HUES48 (cell line): ENCODE measurements at regions not wholly inside any gene's neighbourhood (a gene's known extent, or its start where the extent isn't known, plus 50 kb on each side); places are given as distances from the start of the nearest gene placed in this dataset.
"Not testable (repeated sequence)": the region's sequence is repeated elsewhere in the genome, so short reads cannot be mapped to it uniquely, and the experiment has no call there.

ENCODE experiments used
- H3K27ac ChIP-seq: one replicate; pipeline ENCODE4 v1.7.0; 2013; ENCODE audit warnings: low read depth, low read length, inconsistent platforms
- H3K27me3 ChIP-seq: 2 replicates; pipeline ENCODE4 v1.6.1; 2013; ENCODE audit warnings: mild to moderate bottlenecking, low read length; ENCODE audit not compliant: control insufficient read depth, insufficient read depth
- H3K36me3 ChIP-seq: 2 replicates; pipeline ENCODE4 v1.6.1; 2013; ENCODE audit warnings: low read length; ENCODE audit not compliant: control insufficient read depth, insufficient read depth
- H3K4me1 ChIP-seq: 2 replicates; pipeline ENCODE4 v1.6.1; 2013; ENCODE audit warnings: mild to moderate bottlenecking, low read length; ENCODE audit not compliant: control insufficient read depth, insufficient read depth
- H3K4me3 ChIP-seq: 2 replicates; pipeline ENCODE4 v1.5.1; 2013; ENCODE audit warnings: mild to moderate bottlenecking, low read depth, low read length
- H3K9ac ChIP-seq: 2 replicates; pipeline ENCODE4 v1.6.1; 2013; ENCODE audit warnings: mild to moderate bottlenecking, low read depth, low read length, moderate library complexity
- H3K9me3 ChIP-seq: 2 replicates; pipeline ENCODE4 v1.6.1; 2013; ENCODE audit warnings: low read length; ENCODE audit not compliant: control insufficient read depth, insufficient read depth

DNA sequence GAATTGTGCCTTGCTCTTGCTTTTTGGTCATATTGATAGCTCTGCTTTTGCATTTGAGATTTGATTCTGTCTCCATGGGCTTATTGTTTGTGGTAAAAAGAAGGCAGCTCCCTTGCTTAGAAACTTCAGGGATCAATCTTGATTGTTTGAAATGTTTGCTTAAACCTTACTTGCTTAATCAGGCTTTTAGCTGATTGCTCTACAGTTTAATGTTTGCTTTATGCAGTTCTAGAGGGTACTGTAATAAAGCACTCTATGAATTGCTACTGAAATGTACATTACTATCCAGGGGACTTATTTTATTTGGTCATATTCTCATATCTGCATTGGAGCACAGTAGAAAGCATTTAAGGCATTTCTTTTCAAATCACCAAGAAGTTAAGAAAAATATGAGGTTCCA lies 545.4 kb upstream of the HS3ST5 start:
- H3K36me3 ChIP-seq: no peaks in the 10 kb centered on the region
- no peak overlapping the region for H3K9ac ChIP-seq
- no peak overlapping the region for H3K4me3 ChIP-seq
- no peaks in the 10 kb centered on the region for H3K27me3 ChIP-seq
- 0 out of 2 replicates have a peak, but pooled peaks cover 2% of the 10 kb centered on the region for H3K9me3 ChIP-seq
- no peaks in the 10 kb centered on the region for H3K4me1 ChIP-seq
- no peak overlapping the region for H3K27ac ChIP-seq

DNA sequence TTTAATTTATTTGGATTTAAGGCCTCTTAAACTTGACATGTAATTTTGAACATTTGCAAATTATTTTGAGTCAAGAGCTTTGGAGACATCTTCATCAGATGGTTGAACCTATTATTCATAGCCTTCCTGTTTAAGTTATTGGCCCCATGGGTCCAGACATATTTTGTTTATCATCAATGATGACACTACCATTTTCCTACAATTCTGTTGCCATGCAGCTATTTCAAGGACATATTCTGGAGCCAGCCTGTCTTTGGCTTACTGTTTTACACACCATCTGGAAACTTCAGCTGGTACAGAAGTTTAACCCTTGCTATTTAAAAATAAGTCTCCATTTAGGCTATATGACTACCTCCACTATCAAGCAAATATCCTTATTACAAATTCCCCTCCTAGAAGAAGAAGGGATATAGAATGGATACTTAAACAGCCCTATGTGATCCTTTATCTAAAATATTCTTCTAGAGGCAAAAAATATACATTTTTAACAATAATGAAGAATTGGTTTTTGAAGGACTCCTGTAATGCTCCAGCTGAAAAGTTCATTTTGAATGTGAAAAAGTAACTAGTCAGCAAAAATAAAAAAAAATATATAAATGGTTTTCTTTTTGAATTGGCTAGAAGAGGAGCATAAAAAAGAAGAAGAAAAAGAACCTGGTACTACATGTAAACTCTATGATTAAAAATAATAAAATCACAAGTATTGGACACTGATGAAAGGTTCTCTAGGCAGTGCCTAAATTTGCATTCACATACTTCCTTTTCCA lies 544.0 kb upstream of the HS3ST5 start:
- no peaks in the 10 kb centered on the region for H3K27me3 ChIP-seq
- H3K4me1 ChIP-seq: no peaks in the 10 kb centered on the region
- no peaks in the 10 kb centered on the region for H3K36me3 ChIP-seq
- H3K27ac ChIP-seq: no peak overlapping the region
- no peak overlapping the region for H3K4me3 ChIP-seq
- H3K9me3 ChIP-seq: 0 out of 2 replicates have a peak, but pooled peaks cover 2% of the 10 kb centered on the region
- H3K9ac ChIP-seq: no peak overlapping the region

DNA sequence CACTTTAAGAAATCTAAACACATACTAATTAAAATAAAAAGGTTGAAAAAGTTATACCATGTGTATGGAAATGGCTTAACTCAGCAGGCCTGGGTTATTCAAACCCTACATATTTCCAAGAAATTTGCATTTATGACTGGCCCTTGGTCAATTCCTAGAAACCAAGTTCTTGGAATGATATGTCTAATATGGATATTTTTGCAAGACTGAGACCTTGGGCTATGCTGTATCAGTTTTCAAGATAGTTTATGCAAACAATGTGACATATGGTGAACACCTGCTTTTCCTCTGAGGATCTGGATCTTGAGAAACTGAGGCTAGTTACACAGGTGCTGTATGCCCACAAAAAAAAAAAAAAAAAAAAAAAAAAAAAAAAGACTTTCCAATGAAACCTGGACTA lies 536.9 kb upstream of the HS3ST5 start:
- no peak overlapping the region for H3K4me3 ChIP-seq
- H3K9ac ChIP-seq: no peak overlapping the region
- no peaks in the 10 kb centered on the region for H3K36me3 ChIP-seq
- no peaks in the 10 kb centered on the region for H3K9me3 ChIP-seq
- no peak overlapping the region for H3K27ac ChIP-seq
- H3K27me3 ChIP-seq: no peaks in the 10 kb centered on the region
- H3K4me1 ChIP-seq: no peaks in the 10 kb centered on the region

DNA sequence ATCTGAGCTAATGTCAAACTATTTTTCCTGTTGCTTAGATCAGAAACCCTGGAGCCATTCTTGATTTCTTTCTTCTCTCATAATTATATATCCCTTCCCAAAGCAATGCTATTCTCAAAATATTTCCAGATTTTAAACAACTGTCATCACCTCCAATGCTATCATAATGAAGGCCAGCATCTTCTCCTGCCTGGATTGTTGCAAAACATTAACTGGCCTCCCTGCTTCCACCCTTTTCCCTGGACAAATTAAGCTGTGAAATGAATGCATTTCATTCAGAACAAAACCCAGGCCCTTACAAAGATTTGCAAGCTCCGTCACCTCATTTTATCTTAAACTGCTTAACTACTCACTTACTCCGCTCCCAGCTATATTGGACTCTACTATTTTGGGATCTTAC lies 535.3 kb upstream of the HS3ST5 start:
- H3K4me3 ChIP-seq: no peak overlapping the region

DNA sequence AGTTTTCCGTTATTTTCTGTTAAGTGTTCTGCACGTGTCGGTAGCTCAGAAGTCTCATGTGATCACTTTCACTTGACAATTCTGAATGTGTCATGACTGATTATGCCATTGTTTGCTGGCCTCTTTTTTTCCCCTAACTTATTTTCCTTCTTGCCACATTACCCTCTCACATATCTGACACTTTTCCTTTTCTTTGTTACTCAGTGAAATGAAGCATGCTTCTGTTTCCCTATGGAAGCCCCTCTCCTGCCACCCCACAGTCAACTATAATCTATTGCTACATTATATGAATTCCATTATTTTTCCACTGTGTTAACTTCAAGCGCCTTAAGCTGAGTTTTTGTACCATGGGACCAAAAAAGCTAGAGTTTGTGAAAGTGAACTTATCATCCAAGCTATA lies 531.6 kb upstream of the HS3ST5 start:
- H3K36me3 ChIP-seq: no peaks in the 10 kb centered on the region
- H3K27ac ChIP-seq: no peak overlapping the region
- H3K9me3 ChIP-seq: no peaks in the 10 kb centered on the region
- no peaks in the 10 kb centered on the region for H3K4me1 ChIP-seq
- no peak overlapping the region for H3K9ac ChIP-seq
- no peak overlapping the region for H3K4me3 ChIP-seq
- no peaks in the 10 kb centered on the region for H3K27me3 ChIP-seq

More for the DNA sequence above, 535.3 kb upstream of the HS3ST5 start:
- Histone ChIP-seq H3K36me3 (no peaks in the 10 kb centered on the region), H3K9ac (no peak overlapping the region), H3K4me1 (no peaks in the 10 kb centered on the region), H3K27me3 (no peaks in the 10 kb centered on the region), H3K27ac (no peak overlapping the region), H3K9me3 (no peaks in the 10 kb centered on the region)

DNA sequence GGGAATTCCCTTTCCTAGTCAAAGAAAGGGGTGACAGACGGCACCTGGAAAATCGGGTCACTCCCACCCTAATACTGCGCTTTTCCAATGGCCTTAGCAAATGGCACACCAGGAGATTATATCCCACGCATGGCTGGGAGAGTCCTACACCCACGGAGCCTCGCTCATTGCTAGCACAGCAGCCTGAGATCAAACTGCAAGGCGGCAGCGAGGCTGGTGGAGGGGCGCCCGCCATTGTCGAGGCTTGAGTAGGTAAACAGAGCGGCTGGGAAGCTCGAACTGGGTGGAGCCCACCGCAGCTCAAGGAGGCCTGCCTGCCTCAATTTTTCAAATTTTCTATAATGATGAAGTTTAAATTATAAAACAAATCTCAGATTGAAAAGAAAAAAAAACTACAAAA lies 522.7 kb upstream of the HS3ST5 start:
- not testable (repeated sequence) for H3K27me3 ChIP-seq, H3K4me1 ChIP-seq, H3K27ac ChIP-seq, H3K9ac ChIP-seq, H3K9me3 ChIP-seq, H3K4me3 ChIP-seq, H3K36me3 ChIP-seq

DNA sequence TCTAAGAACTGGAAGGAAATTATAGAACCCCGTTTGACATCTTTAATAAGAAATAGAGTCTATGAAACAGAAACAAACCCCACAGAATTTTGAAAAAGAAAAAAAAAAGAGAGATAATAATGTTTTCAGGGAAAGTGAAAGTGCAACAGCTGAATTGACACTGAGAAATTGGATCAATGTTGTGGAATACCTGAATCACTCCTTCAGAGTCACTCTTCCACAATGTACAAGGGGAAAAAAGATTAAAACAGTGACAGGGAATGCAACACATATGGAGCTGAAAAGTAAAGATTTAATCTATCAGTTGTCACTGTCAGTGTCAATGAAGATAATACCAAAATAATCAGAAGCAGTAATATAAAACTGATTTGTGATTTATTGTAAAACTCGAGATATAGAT lies 520.8 kb upstream of the HS3ST5 start:
- Histone ChIP-seq H3K27ac (no peak overlapping the region), H3K27me3 (no peaks in the 10 kb centered on the region), H3K4me3 (no peak overlapping the region), H3K4me1 (no peaks in the 10 kb centered on the region), H3K36me3 (no peaks in the 10 kb centered on the region), H3K9ac (no peak overlapping the region), H3K9me3 (peaks cover 3% of the 10 kb centered on the region; the same call in 1 of the 2 replicates)

DNA sequence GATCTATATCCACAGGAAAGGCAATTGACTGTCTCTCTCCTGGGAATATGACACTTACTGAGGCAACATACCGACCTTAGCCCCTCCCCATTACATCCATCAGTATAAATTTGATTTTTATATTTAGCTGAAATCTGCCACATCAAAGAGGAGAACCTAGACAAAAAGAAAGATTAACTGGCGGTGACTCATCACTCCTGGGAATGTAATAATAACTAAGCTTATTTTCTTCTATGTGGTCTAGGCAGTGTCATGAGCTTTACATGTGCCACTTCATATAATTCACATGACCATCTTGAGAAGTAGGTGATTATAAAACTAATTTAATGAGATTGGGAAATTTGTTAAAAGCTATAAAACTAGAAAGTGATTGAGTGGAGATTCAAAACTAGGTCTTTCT lies 520.0 kb upstream of the HS3ST5 start:
- H3K27me3 ChIP-seq: no peaks in the 10 kb centered on the region
- no peak overlapping the region for H3K4me3 ChIP-seq
- H3K4me1 ChIP-seq: no peaks in the 10 kb centered on the region
- no peaks in the 10 kb centered on the region for H3K36me3 ChIP-seq
- H3K27ac ChIP-seq: no peak overlapping the region
- H3K9me3 ChIP-seq: peaks cover 3% of the 10 kb centered on the region; the same call in 1 of the 2 replicates
- no peak overlapping the region for H3K9ac ChIP-seq

DNA sequence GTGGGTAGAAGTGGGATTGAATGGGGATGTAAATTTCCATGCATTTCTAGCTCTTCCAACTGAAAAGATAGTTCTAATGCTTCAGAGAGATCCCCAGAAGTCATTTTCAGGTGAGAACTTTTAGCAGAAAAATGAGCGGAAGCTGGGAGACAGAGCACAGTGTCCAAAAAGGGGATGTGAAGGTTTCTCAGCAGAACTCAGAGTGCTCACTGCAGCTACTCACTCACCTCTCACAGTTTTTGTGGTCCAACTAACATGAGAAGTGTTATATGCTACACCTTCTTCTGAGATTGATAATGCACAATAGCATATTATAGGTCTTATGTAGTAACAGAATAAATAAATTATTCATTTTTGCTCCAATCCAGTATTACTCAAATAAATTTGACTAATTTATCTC lies 519.2 kb upstream of the HS3ST5 start:
- Histone ChIP-seq H3K9ac (no peak overlapping the region), H3K4me3 (no peak overlapping the region), H3K27me3 (no peaks in the 10 kb centered on the region), H3K27ac (no peak overlapping the region), H3K4me1 (no peaks in the 10 kb centered on the region), H3K9me3 (peaks cover 3% of the 10 kb centered on the region; the same call in 1 of the 2 replicates), H3K36me3 (no peaks in the 10 kb centered on the region)

DNA sequence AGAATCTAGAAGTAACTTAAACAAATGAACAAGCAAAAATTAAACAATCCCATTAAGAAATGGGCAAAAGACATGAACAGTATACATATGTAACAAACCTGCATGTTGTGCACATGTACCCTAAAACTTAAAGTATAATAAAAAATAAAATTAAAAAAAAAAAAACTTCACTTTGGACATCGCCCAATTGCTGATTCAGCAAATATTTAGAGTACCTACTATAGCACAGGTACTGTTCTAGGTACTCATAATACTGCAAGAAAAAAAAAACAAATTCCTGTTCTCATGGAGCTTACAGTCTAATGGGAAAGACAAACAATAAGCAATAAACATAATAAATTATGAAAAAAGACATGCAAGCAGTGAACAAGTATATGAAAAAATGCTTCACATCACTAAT lies 501.5 kb upstream of the HS3ST5 start:
- no peak overlapping the region for H3K9ac ChIP-seq
- no peaks in the 10 kb centered on the region for H3K4me1 ChIP-seq
- H3K36me3 ChIP-seq: no peaks in the 10 kb centered on the region
- H3K27me3 ChIP-seq: no peaks in the 10 kb centered on the region
- no peak overlapping the region for H3K4me3 ChIP-seq
- no peak overlapping the region for H3K27ac ChIP-seq
- H3K9me3 ChIP-seq: no peaks in the 10 kb centered on the region; the same call in 1 of the 2 replicates

DNA sequence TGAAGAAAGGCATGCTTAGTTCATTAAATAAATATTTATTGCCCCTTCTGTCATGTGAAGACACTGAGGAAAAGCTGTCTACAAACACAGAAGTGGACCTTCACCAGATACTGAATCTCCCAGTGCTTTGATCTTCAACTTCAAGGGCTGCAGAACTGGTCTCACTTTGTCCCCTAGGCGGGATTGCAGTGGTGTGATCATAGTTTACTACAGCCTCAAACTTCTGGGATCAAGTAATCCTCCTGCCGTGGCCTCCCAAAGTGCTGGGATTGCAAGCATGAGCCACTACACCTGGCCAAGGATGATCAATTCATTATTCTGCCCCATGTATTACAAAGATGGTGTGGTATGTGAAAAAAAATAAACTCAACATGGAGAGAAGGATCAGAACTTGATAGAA lies 496.2 kb upstream of the HS3ST5 start:
- no peaks in the 10 kb centered on the region; the same call in 1 of the 2 replicates for H3K9me3 ChIP-seq
- H3K27me3 ChIP-seq: no peaks in the 10 kb centered on the region
- H3K27ac ChIP-seq: no peak overlapping the region
- no peaks in the 10 kb centered on the region for H3K36me3 ChIP-seq
- H3K4me3 ChIP-seq: no peak overlapping the region
- no peak overlapping the region for H3K9ac ChIP-seq
- no peaks in the 10 kb centered on the region for H3K4me1 ChIP-seq
